WERI-Rb-1 (cell line): ENCODE measurements at regions not wholly inside any gene's neighbourhood (a gene's known extent, or its start where the extent isn't known, plus 50 kb on each side); places are given as distances from the start of the nearest gene placed in this dataset.

ENCODE experiments used
- DNase-seq: peaks from one replicate; pipeline ENCODE4 v3.0.0-alpha.2; 2020
- H3K27ac ChIP-seq: fragments of 250-450 bp; sonication (Bioruptor Pico); 2 replicates; pipeline ENCODE4 v1.5.1; 2020; ENCODE audit warnings: mild to moderate bottlenecking, moderate library complexity
- H3K27me3 ChIP-seq: fragments of 250-450 bp; sonication (Bioruptor Pico); 2 replicates; pipeline ENCODE4 v1.5.1; 2021; ENCODE audit warnings: mild to moderate bottlenecking, low read depth, moderate library complexity; ENCODE audit not compliant: insufficient read depth, severe bottlenecking
- H3K36me3 ChIP-seq: fragments of 250-450 bp; sonication (Bioruptor Pico); 2 replicates; pipeline ENCODE4 v1.5.1; 2020; ENCODE audit warnings: mild to moderate bottlenecking, moderate library complexity
- H3K4me3 ChIP-seq: 2 replicates; pipeline ENCODE4 v1.5.1; 2011; ENCODE audit warnings: low read depth, mild to moderate bottlenecking, control low read depth, low read length
- H3K9me3 ChIP-seq: fragments of 250-450 bp; sonication (Bioruptor Pico); 2 replicates; pipeline ENCODE4 v1.5.1; 2021; ENCODE audit warnings: mild to moderate bottlenecking, moderate library complexity; ENCODE audit not compliant: severe bottlenecking
- TF ChIP-seq, protein P1 (sequence below): IDR thresholded peaks from 2 replicates; pipeline ENCODE4 v1.5.1; 2011; ENCODE audit warnings: low read depth, mild to moderate bottlenecking, control low read depth, inconsistent platforms, low read length

DNA sequence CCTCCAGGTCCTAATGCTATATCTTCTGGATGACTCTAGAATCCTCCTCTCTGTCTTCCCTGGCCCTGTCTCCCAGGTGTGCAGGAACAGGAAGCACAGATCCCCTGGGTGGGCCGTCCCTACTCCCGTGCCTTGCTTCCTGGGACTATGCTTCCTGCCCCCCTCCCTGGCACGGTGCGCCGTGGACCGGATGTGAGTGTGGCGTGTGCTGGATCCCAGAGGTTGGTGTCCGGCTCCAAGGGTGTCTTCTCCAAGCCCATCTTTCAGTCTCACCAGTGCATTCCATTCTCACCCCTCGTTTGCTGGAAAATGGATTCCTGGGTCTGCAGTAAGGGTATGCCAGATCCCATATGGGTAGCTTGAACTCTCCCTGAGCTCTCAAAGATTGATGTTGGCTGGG is 144.4 kb upstream of the TWIST2 start:
- TF ChIP-seq, protein P1, sequence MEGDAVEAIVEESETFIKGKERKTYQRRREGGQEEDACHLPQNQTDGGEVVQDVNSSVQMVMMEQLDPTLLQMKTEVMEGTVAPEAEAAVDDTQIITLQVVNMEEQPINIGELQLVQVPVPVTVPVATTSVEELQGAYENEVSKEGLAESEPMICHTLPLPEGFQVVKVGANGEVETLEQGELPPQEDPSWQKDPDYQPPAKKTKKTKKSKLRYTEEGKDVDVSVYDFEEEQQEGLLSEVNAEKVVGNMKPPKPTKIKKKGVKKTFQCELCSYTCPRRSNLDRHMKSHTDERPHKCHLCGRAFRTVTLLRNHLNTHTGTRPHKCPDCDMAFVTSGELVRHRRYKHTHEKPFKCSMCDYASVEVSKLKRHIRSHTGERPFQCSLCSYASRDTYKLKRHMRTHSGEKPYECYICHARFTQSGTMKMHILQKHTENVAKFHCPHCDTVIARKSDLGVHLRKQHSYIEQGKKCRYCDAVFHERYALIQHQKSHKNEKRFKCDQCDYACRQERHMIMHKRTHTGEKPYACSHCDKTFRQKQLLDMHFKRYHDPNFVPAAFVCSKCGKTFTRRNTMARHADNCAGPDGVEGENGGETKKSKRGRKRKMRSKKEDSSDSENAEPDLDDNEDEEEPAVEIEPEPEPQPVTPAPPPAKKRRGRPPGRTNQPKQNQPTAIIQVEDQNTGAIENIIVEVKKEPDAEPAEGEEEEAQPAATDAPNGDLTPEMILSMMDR: no peak
- Histone ChIP-seq H3K36me3 (no peaks in the 10 kb centered on the region), H3K27me3 (peaks cover 88% of the 10 kb centered on the region), H3K27ac (no peak overlapping the region), H3K9me3 (no peaks in the 10 kb centered on the region), H3K4me3 (no peak overlapping the region)
- no peak for DNase-seq

DNA sequence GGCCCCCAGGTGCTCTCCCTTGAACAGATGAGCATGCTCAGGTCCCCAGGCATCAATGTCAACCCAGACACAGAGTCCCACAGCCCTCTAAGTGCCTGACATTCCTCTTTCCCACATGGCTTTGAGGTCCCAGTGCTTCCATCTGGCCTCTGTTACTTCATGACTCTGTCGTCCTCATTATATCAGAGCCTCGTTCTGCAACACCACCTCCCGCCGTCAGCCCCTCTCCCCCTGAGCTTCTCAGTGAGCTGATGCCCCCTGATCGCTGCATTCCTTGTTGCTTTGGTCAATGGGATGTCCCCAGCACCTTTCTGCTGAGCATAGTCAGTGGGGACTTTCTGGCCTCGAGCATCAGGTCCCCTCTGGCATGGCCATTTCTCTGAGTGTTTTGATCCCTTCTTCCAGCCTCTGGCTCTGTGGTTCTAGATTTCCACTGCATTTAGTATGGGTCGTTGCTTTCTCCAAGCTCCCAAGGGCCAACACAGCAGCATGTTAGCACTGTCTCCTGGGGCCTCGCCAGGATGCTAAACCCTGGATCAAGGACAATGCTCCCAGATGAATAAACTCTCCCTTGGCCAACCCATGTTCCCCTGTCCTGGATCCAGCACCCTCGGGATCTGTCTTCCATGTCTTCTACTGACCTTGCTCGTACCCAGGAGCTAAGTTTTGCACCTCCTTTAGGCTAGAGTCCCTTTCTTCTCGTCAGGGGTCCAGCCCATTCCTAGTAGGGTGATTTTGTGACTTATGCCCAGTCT is 143.2 kb upstream of the TWIST2 start:
- H3K4me3 ChIP-seq: no peak overlapping the region
- no peak for DNase-seq
- no peaks in the 10 kb centered on the region for H3K9me3 ChIP-seq
- H3K27ac ChIP-seq: no peak overlapping the region
- peaks cover 88% of the 10 kb centered on the region for H3K27me3 ChIP-seq
- H3K36me3 ChIP-seq: no peaks in the 10 kb centered on the region
- TF ChIP-seq, protein P1: no peak

DNA sequence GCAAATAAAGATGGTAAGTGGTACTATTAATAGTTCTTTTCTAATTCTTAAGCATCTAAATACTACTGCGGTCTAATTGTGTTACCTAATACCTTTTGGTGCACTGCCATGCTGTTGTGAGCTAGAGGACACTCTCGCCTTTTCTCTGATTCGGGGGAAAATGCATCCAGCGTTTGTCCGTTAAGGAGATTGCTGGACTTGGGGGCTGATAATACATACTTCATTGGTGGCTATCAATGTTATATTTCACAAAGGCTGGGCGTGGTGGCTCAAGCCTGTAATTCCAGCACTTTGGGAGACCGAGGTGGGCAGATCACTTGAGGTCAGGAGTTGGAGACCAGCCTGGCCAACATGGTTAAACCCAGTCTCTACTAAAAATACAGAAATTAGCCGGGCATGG is 141.7 kb upstream of the TWIST2 start:
- no peak overlapping the region for H3K27ac ChIP-seq
- DNase-seq: no peak
- no peaks in the 10 kb centered on the region for H3K36me3 ChIP-seq
- H3K9me3 ChIP-seq: no peaks in the 10 kb centered on the region
- peaks cover 87% of the 10 kb centered on the region for H3K27me3 ChIP-seq
- H3K4me3 ChIP-seq: no peak overlapping the region
- TF ChIP-seq, protein P1: no peak

DNA sequence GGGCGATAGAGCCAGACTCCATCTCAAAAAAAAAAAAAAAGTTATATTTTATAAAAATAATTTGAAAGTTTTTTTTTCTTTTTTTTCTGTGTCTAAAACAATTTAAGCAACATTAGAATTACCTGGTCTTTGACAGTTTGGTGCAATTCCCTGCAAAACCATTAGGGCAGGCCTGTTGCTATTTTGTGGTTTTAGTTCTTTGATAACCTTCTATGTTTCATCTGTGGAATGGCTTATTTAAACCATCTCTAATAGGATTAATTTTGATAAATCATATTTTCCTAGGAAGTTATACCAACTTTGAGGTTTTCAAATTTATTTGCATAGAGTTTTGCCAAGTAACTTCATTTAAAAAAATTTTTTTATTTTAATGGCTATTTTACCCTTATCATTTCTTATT is 141.2 kb upstream of the TWIST2 start:
- Histone ChIP-seq H3K36me3 (no peaks in the 10 kb centered on the region), H3K9me3 (no peaks in the 10 kb centered on the region), H3K27ac (no peak overlapping the region), H3K4me3 (no peak overlapping the region), H3K27me3 (peaks cover 86% of the 10 kb centered on the region)
- DNase-seq: no peak
- TF ChIP-seq, protein P1: no peak

DNA sequence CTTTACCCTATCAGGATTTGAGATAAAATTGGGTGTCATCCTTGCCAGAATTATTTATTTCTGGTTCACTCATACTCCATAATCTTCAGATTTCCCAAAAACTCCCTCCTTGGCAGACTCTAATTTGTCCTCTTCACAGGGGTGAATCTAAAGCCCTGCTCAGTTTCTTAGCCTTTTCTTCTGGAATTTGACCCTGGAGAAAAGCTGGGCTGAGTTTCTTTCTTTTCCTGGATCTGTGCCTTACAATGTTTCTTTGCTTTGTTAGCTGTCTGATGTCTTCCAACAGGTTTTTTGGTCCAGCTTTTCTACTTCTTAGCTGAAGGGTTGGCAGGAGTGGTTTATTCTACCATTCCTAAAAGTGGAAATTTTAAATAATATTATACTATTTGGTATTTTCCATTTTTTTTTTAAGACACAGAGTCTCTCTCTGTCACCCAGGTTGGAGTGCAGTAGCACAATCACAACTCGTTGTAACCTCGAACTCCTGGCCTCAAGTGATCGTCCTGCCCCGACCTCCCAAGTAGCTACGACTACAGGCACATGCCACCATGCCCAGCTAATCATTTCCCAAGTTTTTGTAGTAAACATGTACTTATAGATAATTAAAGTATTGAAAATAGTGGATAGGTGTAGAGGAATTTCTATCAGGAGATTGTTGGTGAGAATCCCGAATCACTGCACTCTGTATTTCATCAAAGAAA is 138.4 kb upstream of the TWIST2 start:
- DNase-seq: no peak
- H3K9me3 ChIP-seq: no peaks in the 10 kb centered on the region
- H3K27ac ChIP-seq: no peak overlapping the region
- peaks cover 74% of the 10 kb centered on the region for H3K27me3 ChIP-seq
- no peaks in the 10 kb centered on the region for H3K36me3 ChIP-seq
- TF ChIP-seq, protein P1: no peak
- H3K4me3 ChIP-seq: no peak overlapping the region
